HG03442 (cell line): ENCODE measurements at regions not wholly inside any gene's neighbourhood (a gene's known extent, or its start where the extent isn't known, plus 50 kb on each side); places are given as distances from the start of the nearest gene placed in this dataset.

Experiments used
- ATAC-seq: cut with Tn5 transposase; IDR thresholded peaks from one replicate; pipeline ENCODE4 v1.9.1; 2021; ENCODE audit warnings: mild to moderate bottlenecking, moderate library complexity; ENCODE audit not compliant: unreplicated experiment

DNA sequence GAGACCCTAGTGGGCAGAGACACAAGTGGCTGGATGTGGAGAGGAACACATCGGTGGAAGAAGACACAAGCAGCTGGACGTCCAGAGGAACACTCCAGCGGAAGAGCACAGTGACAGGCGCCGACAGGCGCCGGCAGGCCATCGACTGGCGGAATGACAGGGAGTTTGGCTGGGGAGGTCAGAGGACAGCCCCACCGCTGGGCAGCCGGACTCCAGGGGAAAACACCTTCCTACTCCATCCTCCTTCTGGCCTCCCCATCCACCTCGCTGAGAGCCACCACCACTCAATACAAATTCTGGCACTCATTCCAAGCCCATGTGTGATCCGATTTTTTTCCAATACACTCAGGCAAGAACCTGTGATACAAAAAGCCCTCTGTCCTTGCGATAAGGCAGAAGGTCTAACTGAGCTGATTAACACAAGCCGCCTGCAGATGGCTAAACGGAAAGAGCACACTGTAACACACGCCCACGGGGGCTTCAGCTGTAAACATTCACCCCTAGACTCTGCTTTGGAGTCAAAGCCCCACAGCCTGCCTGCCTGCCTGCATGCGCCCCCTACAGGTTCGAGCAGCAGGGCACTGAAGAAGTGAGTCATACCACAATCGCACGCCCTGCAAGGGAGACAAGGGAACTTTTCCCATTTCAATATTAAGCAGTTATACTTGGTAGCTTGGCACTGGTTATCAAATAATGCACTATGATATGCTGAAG is 50.2 kb upstream of the LRP1B start:
- ATAC-seq: no peak
